A673 (cell line): ENCODE measurements at regions not wholly inside any gene's neighbourhood (a gene's known extent, or its start where the extent isn't known, plus 50 kb on each side); places are given as distances from the start of the nearest gene placed in this dataset.

Experiments used
- BruUV-seq: library from RNA; stranded (reverse); fragments of 400-500 nt; replicated peaks from 2 replicates; lab custom pipeline; 2021; lab: Mats Ljungman, UMichigan
- CTCF ChIA-PET: fragments of 300-600 bp; sonication (Branson Sonifier 250); formaldehyde crosslinking; loops from one replicate; lab custom pipeline; 2022; ENCODE audit warnings: antibody characterized with exemption; lab: Charles Lee
- POLR2A ChIA-PET: fragments of 300-600 bp; sonication (Branson Sonifier 250); formaldehyde crosslinking; loops from one replicate; lab custom pipeline; 2022; ENCODE audit warnings: antibody characterized with exemption; ENCODE audit not compliant: low non-redundant PET; lab: Charles Lee
- DNase-seq: peaks from one replicate; pipeline ENCODE4 v3.0.0-alpha.2; 2015; ENCODE audit warnings: low spot score
- H3K27ac ChIP-seq: fragments of 200-600 bp; sonication (generic); 2 replicates; pipeline ENCODE4 v1.5.1; 2016; ENCODE audit warnings: mixed run types, low read depth, mild to moderate bottlenecking, mixed read lengths, antibody characterized with exemption, low read length; ENCODE audit not compliant: poor library complexity, severe bottlenecking
- H3K27me3 ChIP-seq: fragments of 200-600 bp; sonication (generic); replicated peaks from 2 replicates; pipeline ENCODE4 v1.6.1; 2017; ENCODE audit warnings: mixed run types, low read depth, mild to moderate bottlenecking, mixed read lengths, antibody characterized with exemption, low read length; ENCODE audit not compliant: insufficient read depth, poor library complexity
- H3K36me3 ChIP-seq: fragments of 200-600 bp; sonication (generic); 2 replicates; pipeline ENCODE4 v1.6.1; 2016; ENCODE audit warnings: mixed run types, mild to moderate bottlenecking, mixed read lengths, antibody characterized with exemption, low read length; ENCODE audit not compliant: insufficient read depth, poor library complexity, severe bottlenecking
- H3K4me1 ChIP-seq: fragments of 200-600 bp; sonication (generic); 2 replicates; pipeline ENCODE4 v1.6.1; 2017; ENCODE audit warnings: mixed run types, mild to moderate bottlenecking, mixed read lengths, antibody characterized with exemption, low read length; ENCODE audit not compliant: insufficient read depth, poor library complexity, severe bottlenecking
- H3K4me3 ChIP-seq: fragments of 200-600 bp; sonication (generic); 2 replicates; pipeline ENCODE4 v1.5.1; 2016; ENCODE audit warnings: low read depth, mixed run types, mild to moderate bottlenecking, mixed read lengths, low read length; ENCODE audit not compliant: poor library complexity, severe bottlenecking
- H3K9me3 ChIP-seq: fragments of 200-600 bp; sonication (generic); 2 replicates; pipeline ENCODE4 v1.6.1; 2016; ENCODE audit warnings: mixed run types, low read depth, mild to moderate bottlenecking, mixed read lengths, antibody characterized with exemption, low read length; ENCODE audit not compliant: poor library complexity, severe bottlenecking
- CTCF ChIP-seq: fragments of 300-800, 200-600 bp; sonication (generic); conservative IDR thresholded peaks from 2 replicates; pipeline ENCODE4 v1.5.1; 2017; ENCODE audit warnings: low read depth, mild to moderate bottlenecking, antibody characterized with exemption, low read length, moderate library complexity, mixed read lengths
- EZH2 ChIP-seq: fragments of 200-600 bp; sonication (generic); IDR thresholded peaks from 2 replicates; pipeline ENCODE4 v1.6.1; 2017; ENCODE audit warnings: borderline replicate concordance, low read depth, mild to moderate bottlenecking, mixed read lengths, antibody characterized with exemption, low read length; ENCODE audit not compliant: poor library complexity, severe bottlenecking
- intact Hi-C: fragments of 100-400 bp; cut with micrococcal nuclease; formaldehyde crosslinking; loops from one replicate; pipeline ENCODE4 v1.10.0; 2022; ENCODE audit not compliant: unreplicated experiment

GRCh38 chr16:52078716-52079655 lies 468.0 kb downstream of the TOX3 start:
- CTCF ChIA-PET, result no interaction called here
- no peaks in the 10 kb centered on the region for H3K36me3 ChIP-seq
- POLR2A ChIA-PET, result no interaction called here

GRCh38 chr16:52077607-52078006 lies 469.3 kb downstream of the TOX3 start:
- no peak overlapping the region for H3K27ac ChIP-seq
- H3K4me1 ChIP-seq, result no peaks in the 10 kb centered on the region
- no peaks in the 10 kb centered on the region for H3K9me3 ChIP-seq
- no TSS peak for BruUV-seq
- H3K4me3 ChIP-seq, result no peak overlapping the region
- CTCF ChIA-PET, result no interaction called here
- peaks cover 10% of the 10 kb centered on the region for H3K27me3 ChIP-seq
- no peaks in the 10 kb centered on the region for H3K36me3 ChIP-seq
- intact Hi-C loops, result loop anchor here (10.0 kb wide), 1 partner anchor 377 kb away; no protein-coding TSS in a partner anchor
- no peak for DNase-seq
- POLR2A ChIA-PET, result no interaction called here
- TF ChIP-seq EZH2, result no peak
- TF ChIP-seq CTCF, result no peak

More at GRCh38 chr16:52078716-52079655, 468.0 kb downstream of the TOX3 start:
- peaks cover 14% of the 10 kb centered on the region for H3K27me3 ChIP-seq
- no peak for TF ChIP-seq CTCF
- TF ChIP-seq EZH2, result no peak
- no peak overlapping the region for H3K27ac ChIP-seq
- H3K4me3 ChIP-seq, result no peak overlapping the region
- BruUV-seq, result no TSS peak
- intact Hi-C loops, result loop anchor here (10.0 kb wide), 1 partner anchor 376 kb away; no protein-coding TSS in a partner anchor
- no peaks in the 10 kb centered on the region for H3K9me3 ChIP-seq
- DNase-seq, result no peak
- no peaks in the 10 kb centered on the region for H3K4me1 ChIP-seq

GRCh38 chr16:52076801-52077201 lies 470.1 kb downstream of the TOX3 start:
- no peak for DNase-seq
- no peak overlapping the region for H3K27ac ChIP-seq
- TF ChIP-seq EZH2 (no peak), CTCF (no peak)
- CTCF ChIA-PET, result no interaction called here
- POLR2A ChIA-PET, result no interaction called here
- no peaks in the 10 kb centered on the region for H3K36me3 ChIP-seq
- peaks cover 7% of the 10 kb centered on the region for H3K27me3 ChIP-seq
- intact Hi-C loops, result loop anchor here (10.0 kb wide), 1 partner anchor 378 kb away; no protein-coding TSS in a partner anchor
- no peaks in the 10 kb centered on the region for H3K9me3 ChIP-seq
- H3K4me3 ChIP-seq, result no peak overlapping the region
- no TSS peak for BruUV-seq
- H3K4me1 ChIP-seq, result no peaks in the 10 kb centered on the region
